ENCODE measurements at regions not wholly inside any gene's neighbourhood (a gene's known extent, or its start where the extent isn't known, plus 50 kb on each side); places are given as distances from the start of the nearest gene placed in this dataset.
"Not testable (repeated sequence)": the region's sequence is repeated elsewhere in the genome, so short reads cannot be mapped to it uniquely, and the experiment has no call there.

DNA sequence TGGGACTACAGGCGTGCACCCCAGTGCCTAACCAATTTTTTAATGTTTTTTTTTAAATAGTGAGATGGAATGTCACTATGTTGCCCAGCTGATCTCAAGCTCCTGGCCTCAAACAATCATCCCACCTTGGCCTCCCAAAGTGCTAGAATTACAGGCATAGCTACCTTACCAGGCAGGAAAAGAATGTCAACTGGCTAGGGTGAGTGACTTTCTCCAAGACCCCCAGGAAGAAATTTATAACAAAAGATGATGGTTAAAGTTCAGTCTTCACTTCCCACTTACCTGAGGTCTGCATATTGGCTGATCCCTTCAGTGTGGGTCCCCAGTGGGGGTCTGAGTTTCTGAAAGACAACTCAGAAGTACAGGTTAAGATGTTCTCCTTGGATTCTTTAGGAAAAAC lies 893.0 kb downstream of the UQCRFS1 start:
- no peak for DNase-seq (ENCODE audit: low spot score)

DNA sequence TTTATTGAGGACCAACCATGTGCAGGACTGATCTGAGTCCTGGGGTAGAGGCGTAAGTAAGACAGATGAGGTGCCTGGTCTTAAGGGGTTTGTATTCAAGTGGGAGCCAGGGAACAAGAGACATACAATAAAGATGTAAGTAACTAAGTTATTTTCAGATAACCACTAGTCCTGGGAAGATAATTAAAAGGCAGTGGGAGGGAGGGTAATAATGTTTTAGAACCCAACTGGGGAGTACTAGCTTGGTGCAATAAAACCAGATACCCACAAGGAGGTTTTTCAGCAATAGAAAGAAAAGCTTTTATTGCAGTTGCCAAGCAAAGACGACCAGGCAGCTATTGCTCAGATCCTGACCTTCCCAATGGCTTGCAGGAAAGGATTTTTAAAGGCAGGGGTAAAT lies 893.7 kb downstream of the UQCRFS1 start:
- DNase-seq (ENCODE audit: low spot score), result no peak

DNA sequence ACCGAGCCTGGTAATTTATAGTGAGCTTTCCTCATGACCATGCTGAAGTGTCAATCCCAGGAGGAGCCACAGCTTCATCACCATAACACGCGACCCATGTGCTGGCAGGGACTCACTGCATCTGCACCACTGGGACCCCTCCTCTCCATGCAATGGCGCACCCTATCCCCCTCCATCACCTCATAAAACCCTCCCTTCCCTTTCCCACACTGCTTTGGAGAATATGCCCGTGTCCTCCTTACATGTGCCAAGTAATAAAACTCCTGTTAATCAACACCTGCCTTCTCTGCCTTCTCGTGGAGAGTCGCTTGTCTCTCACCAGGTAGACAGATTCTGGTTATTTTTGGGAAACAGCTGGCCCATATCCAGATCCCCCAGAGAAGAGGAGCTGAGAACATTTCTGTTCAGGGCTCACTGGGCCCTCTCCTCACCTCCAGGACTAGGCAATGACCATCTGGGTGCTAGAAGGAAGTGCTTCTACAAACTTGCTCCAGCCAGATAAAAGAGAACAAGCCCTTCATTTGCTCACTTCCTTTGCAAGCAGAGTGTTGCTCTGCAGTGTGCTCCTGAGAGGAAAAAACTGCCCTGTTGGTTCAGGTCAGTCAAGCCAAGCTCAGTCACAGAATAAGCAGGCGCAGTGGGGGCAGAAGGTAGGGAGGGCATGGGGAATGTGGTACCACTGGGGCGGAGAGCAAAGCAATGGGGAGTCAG lies 894.3 kb downstream of the UQCRFS1 start:
- no peak for DNase-seq (ENCODE audit: low spot score)

DNA sequence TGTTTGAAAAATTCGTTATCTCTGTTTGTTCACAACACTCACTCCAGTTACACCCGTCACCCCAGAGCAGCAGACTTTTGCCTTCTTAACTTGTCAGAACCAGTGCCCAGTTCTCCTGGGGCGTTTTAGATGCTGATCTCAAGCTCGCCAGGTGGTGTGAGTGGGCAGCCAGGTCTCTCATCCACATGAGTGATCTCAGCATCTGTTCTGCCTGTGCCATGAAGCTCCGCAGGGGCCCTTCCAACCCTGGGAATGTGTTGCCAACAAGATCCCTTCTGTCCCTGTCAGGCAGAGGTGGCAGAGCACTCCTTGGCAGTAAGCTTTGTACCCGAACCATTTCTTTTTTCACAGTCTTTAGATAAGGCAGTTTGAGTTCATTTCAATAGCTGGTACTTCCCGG lies 896.5 kb downstream of the UQCRFS1 start:
- DNase-seq (ENCODE audit: low spot score), result no peak

DNA sequence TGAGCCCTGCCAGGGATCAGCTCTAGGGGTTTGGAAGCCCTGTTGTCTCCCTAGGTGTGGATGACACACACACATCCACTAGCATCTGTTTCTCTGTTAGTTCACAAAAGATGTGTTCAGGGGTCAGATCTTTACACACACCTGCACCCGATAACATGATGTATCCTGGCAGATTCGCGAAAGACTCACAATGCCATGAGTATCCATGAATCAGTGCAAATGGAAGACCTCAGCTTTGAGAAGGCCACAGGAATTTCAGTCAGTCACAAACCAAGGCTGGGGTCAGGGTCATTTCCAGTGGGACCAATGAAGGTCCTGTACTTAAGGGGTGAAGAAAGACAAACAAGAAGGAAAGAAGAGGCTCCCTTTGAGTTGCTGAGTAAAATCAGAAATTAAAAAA lies 898.2 kb downstream of the UQCRFS1 start:
- DNase-seq (ENCODE audit: low spot score), result no peak

DNA sequence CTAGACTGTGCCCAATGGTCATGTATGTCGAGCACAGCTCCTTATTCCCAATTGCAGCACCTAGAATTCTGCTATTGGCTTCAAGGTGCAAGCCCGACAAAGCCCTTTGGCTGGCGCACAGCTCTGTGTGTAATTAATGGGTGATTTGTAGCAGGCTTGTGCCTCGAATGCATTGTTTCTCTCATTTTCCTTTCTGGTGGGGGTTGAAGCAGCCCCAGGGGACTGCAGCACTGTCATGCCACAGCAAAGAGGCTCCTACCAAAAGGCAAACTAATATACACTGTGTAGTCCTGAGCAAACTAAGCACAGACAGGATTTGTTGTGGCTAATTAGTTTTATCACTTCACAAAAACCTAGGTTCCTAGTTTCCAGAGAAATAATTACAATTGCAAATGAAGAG lies 898.7 kb downstream of the UQCRFS1 start:
- no peak for DNase-seq (ENCODE audit: low spot score)

DNA sequence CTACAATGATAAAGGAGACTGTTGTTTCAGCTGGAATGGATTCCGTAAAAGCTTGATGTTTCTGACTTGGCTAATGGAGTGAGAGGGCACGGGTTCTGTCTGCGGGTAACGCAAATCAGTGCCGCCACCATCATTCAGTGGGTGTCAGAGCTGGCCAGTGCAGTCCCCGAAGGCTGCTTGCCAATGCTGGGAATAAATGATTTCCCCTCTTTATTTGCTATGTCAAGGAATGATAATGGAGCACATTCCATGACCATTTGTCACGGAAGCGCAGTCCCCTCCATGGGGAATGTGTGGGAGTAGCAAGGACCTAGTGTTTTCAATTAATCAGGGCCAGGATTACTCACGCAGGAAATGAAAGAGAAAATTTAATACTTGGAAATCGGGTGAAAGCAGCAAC lies 899.3 kb downstream of the UQCRFS1 start:
- peak; percentile 83 for DNase-seq (ENCODE audit: low spot score)

DNA sequence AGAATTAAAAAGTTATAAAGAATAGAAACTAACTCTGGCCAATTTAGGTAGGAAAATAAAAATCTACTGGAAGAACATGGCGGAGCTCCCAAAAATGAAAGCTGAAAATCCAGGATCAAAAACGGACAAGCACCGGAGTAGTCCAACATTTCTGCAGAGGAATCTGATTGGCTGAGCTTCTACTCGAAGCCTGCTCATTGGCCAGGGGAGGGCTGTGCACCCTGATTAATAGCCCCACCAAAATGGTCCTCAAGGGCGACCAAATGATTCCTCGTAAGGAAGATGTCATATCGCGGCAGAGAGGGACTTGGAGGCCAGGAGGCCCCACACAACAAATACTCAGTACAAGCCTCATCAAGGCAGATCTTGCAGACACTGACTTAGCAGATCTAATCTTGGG lies 900.7 kb downstream of the UQCRFS1 start:
- DNase-seq (ENCODE audit: low spot score), result no peak

DNA sequence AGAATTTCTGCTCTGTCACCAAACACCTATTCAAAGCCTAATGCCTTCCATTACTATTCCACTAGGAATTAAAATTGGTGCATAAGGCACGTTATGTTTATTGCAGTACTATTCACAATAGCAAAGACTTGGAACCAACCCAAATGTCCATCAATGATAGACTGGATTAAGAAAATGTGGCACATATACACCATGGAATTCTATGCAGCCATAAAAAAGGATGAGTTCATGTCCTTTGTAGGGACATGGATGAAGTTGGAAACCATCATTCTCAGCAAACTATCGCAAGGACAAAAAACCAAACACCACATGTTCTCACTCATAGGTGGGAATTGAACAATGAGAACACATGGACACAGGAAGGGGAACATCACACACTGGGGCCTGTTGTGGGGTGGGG lies 902.1 kb downstream of the UQCRFS1 start:
- DNase-seq (ENCODE audit: low spot score), result not testable (repeated sequence)

DNA sequence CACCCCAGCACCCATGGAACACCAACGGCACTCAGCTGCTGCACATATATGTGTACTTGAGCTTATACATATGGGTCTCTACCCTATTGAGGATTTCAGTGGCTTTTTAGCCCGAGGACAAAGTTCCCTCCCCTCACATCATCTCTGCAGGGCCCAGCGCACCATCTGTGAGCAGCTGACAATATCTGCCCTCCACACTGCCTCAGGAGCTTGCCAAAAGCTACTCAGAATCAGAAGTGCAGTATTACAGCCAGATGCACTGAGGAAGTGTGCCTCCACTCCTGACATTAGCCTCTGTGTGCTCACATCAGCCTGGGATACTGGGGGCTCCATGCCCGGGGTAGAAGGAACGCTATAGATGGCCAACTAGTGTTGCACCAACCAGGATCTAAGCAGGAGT lies 903.9 kb downstream of the UQCRFS1 start:
- no peak for DNase-seq (ENCODE audit: low spot score)

DNA sequence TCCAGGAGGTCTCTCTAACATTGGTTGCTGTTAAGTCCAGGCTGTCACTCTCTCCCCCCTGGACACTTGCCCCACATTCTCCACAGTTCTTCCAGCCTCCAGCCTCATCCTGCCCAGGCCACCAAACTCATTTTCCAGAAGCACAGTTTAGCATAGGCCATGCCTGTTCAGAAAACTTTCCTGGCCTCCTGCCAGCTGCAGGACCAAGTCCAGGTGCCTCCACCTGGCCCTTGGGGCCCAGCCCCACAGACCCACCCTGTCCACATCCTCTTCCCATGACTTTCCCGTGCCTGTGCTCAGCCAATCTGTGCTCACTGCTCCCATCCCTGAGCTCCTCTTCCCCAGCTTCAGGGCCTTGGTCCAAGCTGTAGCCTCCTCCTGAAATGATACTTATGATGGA lies 905.0 kb downstream of the UQCRFS1 start:
- DNase-seq (ENCODE audit: low spot score), result no peak

DNA sequence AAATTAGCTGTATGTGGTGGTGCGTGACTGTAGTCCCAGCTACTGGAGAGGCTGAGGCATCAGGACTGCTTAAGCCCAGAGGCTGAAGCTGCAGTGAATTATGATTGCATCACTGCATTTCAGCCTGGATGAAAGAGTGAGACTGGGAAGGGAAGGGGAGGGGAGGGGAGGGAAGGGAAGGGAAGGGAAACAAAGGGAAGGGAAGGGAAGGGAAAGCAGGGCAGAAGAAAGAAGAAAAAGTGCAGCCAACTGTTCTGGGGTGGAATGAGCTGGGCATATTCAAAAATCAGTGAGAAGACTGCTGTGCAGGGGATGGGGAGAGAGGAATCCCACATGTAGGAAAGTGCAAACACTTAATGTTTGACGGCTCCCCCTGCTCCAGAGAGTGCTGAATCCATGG lies 905.5 kb downstream of the UQCRFS1 start:
- no peak for DNase-seq (ENCODE audit: low spot score)

DNA sequence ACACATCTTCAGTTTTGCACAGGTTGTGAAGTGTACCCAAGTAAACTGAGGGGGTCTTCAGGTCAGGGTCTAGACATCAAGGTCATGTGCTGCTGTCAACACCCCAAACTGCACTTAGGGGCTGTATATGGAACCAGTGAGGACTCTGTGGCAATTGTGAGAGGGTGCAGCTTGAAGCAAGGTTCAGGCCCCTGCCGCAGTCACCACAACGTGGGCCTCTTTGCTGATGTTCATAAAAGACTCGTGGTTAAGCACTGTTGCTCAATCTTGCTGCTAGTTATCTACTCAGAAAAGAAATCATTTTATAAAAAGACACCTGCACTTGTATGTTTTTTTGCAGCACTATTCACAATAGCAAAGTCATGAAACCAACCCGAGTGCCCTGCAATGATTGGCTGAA lies 907.4 kb downstream of the UQCRFS1 start:
- no peak for DNase-seq (ENCODE audit: low spot score)

DNA sequence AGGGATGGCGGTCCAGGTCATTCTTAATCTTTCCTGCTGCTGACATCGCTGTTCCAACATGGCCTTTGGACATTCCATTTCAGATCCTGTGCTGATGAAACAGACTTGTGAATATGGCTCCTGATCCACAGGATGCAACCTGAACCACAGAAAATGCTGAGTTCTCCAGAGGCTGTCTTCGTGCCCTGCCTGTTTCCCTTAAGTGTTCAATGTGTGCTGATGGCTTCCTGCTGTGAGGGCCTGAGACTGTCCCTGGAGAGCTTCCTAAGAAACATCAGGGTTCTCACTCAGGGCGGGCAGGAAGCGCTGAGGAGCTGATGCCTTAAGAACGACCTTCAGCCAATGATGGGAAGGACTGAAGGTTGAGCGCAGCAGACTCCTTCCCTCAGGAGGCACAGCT lies 909.4 kb downstream of the UQCRFS1 start:
- no peak for DNase-seq (ENCODE audit: low spot score)

DNA sequence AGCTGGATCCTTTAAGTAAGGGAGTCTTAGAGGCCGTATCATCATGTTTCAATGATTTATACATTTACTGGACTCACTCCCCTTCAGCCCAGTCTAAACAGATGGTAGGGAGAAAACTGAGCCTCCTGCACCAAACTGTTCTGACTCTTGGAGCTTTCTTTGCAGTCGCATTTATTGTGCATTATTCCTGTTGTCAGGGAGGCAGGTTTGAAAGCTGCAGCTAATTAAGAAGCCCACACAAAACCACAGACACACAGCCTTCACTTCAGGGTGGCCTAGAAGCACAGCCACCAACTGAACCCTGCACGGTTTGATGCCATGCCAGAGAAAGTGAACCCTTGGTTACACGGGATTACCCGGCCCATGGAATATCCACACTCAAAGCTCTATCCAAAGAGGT lies 911.0 kb downstream of the UQCRFS1 start:
- DNase-seq (ENCODE audit: low spot score), result no peak

DNA sequence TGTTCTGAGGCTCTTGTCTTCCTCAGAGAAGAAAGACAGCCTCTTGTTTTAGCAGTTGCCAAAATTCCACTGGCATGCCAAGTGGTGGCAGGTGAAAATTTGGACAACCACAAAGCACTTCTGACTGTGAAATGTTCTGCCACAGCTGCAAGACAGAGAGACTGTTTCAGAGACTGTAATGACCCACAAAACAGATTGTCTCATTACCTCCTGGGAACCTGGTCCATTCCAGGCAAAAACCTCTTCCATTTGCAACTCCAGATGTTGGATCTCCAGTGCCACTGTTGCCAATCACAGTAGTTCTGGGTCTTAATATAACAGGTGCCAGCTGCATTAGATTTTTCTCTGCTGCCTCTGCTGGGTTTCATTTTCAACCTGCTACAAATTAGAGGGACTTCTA lies 911.5 kb downstream of the UQCRFS1 start:
- no peak for DNase-seq (ENCODE audit: low spot score)

DNA sequence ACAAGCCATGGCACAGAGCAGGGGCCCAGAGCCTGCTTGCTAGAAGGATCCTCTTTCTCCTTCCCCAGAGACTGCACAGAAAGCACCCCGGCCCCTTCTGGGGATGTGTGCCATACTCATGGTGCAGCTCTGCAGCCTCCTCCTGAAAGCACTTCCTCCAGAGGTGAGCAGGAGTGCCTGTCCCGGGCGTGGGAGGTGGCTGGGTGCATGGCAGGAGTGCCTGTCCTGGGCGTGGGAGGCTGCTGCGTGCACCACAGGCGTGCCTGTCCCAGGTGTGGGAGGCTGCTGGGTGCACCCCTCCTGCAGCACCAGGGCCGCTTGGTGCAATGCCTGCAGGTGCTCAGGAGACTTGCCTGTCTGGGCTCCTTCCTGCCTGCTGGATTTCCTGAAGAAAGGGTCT lies 913.3 kb downstream of the UQCRFS1 start:
- DNase-seq (ENCODE audit: low spot score), result no peak

DNA sequence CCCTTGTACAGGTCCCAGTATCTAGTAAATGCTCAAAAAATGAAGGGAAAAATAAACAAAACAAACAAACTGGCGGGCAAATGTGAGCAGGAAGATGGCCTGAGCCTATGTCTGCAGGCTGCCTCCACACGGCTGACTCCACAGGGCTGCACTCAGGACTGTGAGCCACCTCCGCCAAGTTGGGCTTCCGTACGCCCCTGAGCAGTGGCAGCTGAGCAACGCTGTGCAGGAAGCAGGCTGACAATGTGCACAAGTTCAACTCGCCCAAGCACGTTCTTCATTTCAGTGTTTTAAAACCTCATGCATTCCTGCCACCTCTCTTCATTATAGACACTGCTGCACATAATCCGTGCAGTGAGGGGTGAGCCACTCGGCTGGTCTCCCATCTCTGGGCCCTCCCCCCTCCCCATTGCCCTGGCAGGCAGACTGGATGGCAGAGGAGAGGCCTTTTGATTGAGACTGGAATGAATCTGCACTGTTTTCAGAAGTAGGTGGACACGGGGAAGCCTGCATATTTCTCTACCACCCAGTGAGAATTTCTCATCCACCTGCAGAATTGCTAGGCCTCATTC lies 915.3 kb downstream of the UQCRFS1 start:
- DNase-seq (ENCODE audit: low spot score), result no peak

DNA sequence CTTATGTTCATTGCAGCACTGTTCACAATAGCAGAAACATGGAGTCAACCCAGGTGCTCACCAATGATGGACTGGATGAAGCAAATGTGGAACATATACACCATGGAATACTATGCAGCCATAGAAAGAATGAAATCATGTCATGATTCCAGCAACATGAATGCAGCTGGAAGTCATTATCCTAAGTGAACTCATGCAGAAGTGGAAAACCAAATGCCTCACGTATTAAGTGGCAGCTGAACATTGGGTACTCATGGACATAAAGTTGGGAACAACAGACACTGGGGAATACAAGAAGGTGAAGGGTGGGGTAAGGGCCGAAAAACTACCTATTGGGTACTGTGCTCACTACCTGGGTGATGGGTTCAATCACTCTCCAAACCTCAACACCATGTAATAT lies 915.9 kb downstream of the UQCRFS1 start:
- no peak for DNase-seq (ENCODE audit: low spot score)

DNA sequence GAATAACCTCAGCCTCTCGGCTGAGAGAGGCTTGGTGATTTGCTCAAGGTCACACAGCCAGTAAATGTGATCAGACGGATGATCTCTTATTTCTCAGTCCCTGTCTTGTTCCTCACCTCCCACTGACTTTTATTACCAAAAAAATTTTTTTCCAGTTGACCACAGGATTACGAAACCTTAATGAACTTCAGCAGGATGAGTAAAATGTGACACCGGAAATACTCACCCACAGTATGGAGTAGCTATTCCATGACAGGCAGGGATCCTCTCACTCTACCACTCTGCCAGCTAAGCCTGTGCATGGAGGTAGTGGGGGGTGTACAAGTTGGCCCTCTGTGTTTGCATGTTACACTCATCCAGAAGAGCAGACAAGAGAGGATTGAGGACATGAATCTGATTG lies 916.4 kb downstream of the UQCRFS1 start:
- DNase-seq (ENCODE audit: low spot score), result peak; percentile 20

DNA sequence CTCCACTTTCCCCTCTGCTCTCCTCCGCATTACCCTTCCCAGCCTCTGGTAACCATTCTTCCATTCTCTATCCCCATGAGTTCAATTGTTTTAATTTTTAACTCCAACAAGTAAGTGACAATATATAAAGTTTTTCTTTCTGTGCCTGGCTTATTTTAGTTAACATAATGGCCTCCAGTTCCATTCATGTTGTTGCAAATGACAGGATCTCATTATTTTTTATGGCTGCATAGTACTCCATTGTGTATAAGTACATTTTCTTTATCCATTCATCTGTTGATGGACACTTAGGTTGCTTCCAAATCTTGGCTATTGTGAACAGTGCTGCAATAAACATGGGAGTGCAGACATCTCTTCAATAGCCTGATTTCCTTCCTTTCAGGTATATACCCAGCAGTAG lies 918.0 kb downstream of the UQCRFS1 start:
- DNase-seq (ENCODE audit: low spot score), result not testable (repeated sequence)

DNA sequence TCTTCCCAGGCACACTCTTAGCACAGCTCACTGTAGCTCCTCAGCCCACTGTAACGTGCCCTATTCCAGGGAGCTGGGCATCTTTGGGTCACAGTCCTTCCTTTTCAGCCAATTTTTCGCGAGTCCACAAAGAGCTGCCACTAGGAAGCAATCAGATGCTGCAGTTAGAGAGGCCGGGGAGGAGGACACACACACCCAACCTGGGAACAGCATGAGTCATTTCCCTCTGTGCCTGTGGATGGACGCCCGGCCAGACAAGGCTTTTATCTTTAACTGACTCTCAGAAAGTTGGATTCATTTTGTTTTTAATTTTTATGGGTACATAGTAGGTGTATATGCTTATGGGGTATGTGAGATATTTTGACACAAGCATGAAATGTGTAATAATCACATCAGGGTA lies 918.6 kb downstream of the UQCRFS1 start:
- DNase-seq (ENCODE audit: low spot score), result peak; percentile 67

DNA sequence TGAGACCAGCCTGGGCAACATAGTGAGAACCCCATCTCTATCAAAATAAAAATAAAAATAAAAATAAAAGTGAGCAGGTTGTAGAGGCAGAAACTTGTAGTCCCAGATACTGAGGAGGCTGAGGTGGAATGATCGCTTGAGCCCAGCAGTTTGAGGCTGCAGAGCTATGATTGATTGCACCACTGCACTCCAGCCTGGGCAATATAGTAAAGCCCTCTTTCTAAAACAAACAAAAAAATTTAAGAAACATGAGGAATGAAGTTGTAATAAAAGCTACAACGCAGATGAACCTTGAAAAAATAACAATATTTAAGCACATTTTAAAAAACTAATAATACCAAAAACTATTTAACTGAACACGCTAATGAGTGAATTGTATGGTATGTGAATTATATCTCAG lies 919.3 kb downstream of the UQCRFS1 start:
- no peak for DNase-seq (ENCODE audit: low spot score)

DNA sequence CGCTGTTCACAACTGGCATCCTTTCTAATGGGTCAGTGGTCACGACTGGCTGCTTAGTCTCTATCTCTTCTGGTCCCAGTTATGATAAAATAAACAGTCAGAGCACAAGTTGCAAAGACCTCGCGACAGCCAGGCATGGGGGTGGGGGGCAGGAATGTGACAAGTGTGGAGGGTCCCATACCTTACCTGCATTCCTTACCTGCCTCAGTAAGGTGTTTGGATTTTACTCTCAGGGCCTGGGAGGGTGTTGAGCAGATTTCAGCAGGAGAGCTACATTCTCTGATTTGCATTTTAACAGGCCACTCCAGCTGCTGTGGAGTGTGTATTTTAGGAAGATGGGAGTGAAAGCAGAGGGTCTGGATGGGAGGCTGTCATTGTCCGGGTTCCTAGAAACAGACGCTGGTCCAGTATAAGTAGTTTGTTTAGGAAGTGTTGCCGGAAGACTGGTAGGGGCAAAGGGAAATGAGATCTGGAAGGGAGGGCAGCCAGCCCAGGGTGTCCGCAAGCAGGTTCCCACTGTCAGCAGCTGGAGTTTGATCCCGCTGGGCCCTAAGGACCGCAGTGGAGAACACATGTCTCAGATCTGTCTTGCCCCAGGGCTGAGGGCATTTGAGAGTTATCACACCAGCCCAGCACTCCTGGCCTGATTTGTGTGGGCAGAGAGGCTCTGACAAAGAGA lies 920.0 kb downstream of the UQCRFS1 start:
- no peak for DNase-seq (ENCODE audit: low spot score)
